ENCODE measurements at regions not wholly inside any gene's neighbourhood (a gene's known extent, or its start where the extent isn't known, plus 50 kb on each side); places are given as distances from the start of the nearest gene placed in this dataset.

- Histone ChIP-seq H3K4me3 (no peak overlapping the region), H3K27ac (no peak overlapping the region), H3K4me1 (no peaks in the 10 kb centered on the region), H3K9me3 (peaks cover 0 to 14% (median 11%) of the 10 kb centered on the region in 4 donors), H3K27me3 (no peaks in the 10 kb centered on the region), H3K36me3 (no peaks in the 10 kb centered on the region)
- intact Hi-C loops (cut with DNase I; ENCODE audit: low total_unique reads), result no loop called here
- DNase-seq, result no peak
- no peak for TF ChIP-seq POLR2AphosphoS5 (IDR thresholded peaks at IDR 0.05)
- TF ChIP-seq POLR2A (IDR thresholded peaks at IDR 0.05), result no peak
- TF ChIP-seq CTCF (IDR thresholded peaks at IDR 0.05), result no peak
- no peak for TF ChIP-seq EP300 (IDR thresholded peaks at IDR 0.05)
Measured at GRCh38 chr1:73556270-73556669, 641.7 kb downstream of the LRRIQ3 start.

- Histone ChIP-seq H3K27me3 (no peaks in the 10 kb centered on the region), H3K4me1 (no peaks in the 10 kb centered on the region), H3K9me3 (peaks cover 0 to 6% (median 0%) of the 10 kb centered on the region in 4 donors), H3K27ac (no peak overlapping the region), H3K4me3 (no peak overlapping the region), H3K36me3 (no peaks in the 10 kb centered on the region)
- no peak for TF ChIP-seq EP300 (IDR thresholded peaks at IDR 0.05)
- no peak for TF ChIP-seq POLR2A (IDR thresholded peaks at IDR 0.05)
- no peak for TF ChIP-seq CTCF (IDR thresholded peaks at IDR 0.05)
- TF ChIP-seq POLR2AphosphoS5 (IDR thresholded peaks at IDR 0.05), result no peak
- no peak for DNase-seq
- intact Hi-C loops (cut with DNase I; ENCODE audit: low total_unique reads), result no loop called here
- 70 to 100% (median 91%) methylated on average over 1 of the region's 1 CpG for WGBS, 5 donors
Measured at GRCh38 chr1:73537400-73537799, 660.6 kb downstream of the LRRIQ3 start.

DNA sequence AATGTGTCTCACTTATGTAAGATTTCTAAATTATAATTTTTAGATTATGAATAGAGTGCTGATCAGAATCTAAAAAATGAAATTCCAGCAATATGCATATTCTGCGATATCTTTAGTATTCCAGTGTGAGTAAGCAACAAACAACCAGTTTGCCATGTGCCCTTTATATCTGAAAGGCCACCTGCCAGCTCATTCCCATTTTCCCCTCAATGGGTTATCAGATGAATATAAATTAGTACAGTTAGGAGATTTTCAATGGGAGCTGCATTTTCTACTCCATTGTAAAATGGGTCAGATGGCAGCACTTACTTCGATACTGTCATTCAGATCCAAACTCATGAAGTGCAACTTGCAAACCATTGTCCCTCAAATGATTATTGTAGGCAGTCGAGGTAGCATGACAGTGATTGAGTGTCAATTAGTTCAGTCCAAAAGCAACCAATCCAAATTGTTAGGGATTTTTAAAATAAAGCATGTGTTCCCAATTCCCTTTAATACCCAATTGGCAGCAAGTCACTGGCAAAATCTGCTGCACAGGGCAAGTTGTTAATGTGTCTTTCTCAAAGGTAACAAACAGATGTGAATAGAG lies 680.3 kb downstream of the LRRIQ3 start:
- H3K4me1 ChIP-seq, result no peaks in the 10 kb centered on the region
- no peaks in the 10 kb centered on the region for H3K36me3 ChIP-seq
- H3K4me3 ChIP-seq, result no peak overlapping the region
- TF ChIP-seq EP300 (IDR thresholded peaks at IDR 0.05), result no peak
- no peak for TF ChIP-seq POLR2AphosphoS5 (IDR thresholded peaks at IDR 0.05)
- TF ChIP-seq POLR2A (IDR thresholded peaks at IDR 0.05), result no peak
- no peak for TF ChIP-seq CTCF (IDR thresholded peaks at IDR 0.05)
- H3K27me3 ChIP-seq, result no peaks in the 10 kb centered on the region
- no peak for DNase-seq
- no peaks in the 10 kb centered on the region for H3K9me3 ChIP-seq
- 62 to 73% (median 68%) methylated on average over 3 of the region's 3 CpGs for WGBS, 5 donors
- H3K27ac ChIP-seq, result no peak overlapping the region
- intact Hi-C loops (cut with DNase I; ENCODE audit: low total_unique reads), result no loop called here

DNA sequence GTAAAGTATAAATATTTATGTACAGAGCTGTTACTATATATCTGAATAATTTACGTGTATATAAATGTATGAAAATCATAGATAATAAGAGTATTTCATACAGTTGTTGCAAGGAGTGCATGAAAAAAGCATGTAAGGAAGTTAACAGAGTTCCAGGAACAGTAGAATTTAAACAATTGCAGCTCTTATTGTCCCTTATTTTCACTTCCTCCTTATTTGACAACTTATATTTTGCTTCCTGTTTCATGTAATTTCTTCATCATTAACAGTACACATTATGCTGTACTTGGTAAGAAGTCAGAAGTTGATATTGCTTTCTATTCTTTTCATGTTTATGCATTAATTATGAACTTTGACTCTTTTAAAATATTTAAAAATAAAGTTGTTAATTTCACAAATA lies 681.5 kb downstream of the LRRIQ3 start:
- TF ChIP-seq CTCF (IDR thresholded peaks at IDR 0.05), result no peak
- TF ChIP-seq EP300 (IDR thresholded peaks at IDR 0.05), result no peak
- TF ChIP-seq POLR2A (IDR thresholded peaks at IDR 0.05), result no peak
- TF ChIP-seq POLR2AphosphoS5 (IDR thresholded peaks at IDR 0.05), result no peak
- H3K4me3 ChIP-seq, result no peak overlapping the region
- WGBS, 5 donors, result 13 to 44% (median 21%) methylated on average over 1 of the region's 1 CpG
- no peak overlapping the region for H3K27ac ChIP-seq
- H3K27me3 ChIP-seq, result no peaks in the 10 kb centered on the region
- H3K4me1 ChIP-seq, result no peaks in the 10 kb centered on the region
- DNase-seq, result no peak
- intact Hi-C loops (cut with DNase I; ENCODE audit: low total_unique reads), result no loop called here
- H3K9me3 ChIP-seq, result no peaks in the 10 kb centered on the region
- no peaks in the 10 kb centered on the region for H3K36me3 ChIP-seq
